H1 (cell line): ENCODE measurements at regions not wholly inside any gene's neighbourhood (a gene's known extent, or its start where the extent isn't known, plus 50 kb on each side); places are given as distances from the start of the nearest gene placed in this dataset.

ENCODE experiments used
- BACH1 ChIP-seq: IDR thresholded peaks from 2 replicates; pipeline ENCODE4 v1.6.1; 2012; ENCODE audit warnings: low read length, improper control_type of control experiment
- CTCF ChIP-seq, 3 experiments: IDR thresholded peaks; 1 replicate in 2 of 3; 2 replicates in 1 of 3; pipeline versions ENCODE4 v1.5.1 to v1.6.1; 2011; ENCODE audit warnings: low read length in 3 of 3, mild to moderate bottlenecking in 3 of 3, inconsistent platforms in 2 of 3, low read depth in 1 of 3, moderate library complexity in 1 of 3; ENCODE audit not compliant: insufficient read depth in 1 of 3; ENCODE audit errors: control extremely low read depth in 1 of 3
- PHF8 ChIP-seq: fragments of 200-600 bp; sonication (generic); conservative IDR thresholded peaks from 2 replicates; pipeline ENCODE4 v1.7.1; 2012; ENCODE audit warnings: low read depth, mild to moderate bottlenecking, inconsistent platforms, low read length, moderate library complexity
- POLR2A ChIP-seq, 2 experiments: IDR thresholded peaks; 1 replicate in 1 of 2; 2 replicates in 1 of 2; pipeline ENCODE4 v1.6.1; 2011; ENCODE audit warnings: low read depth in 2 of 2, low read length in 2 of 2, mild to moderate bottlenecking in 2 of 2; ENCODE audit errors: control extremely low read depth in 1 of 2
- POLR2AphosphoS5 ChIP-seq: IDR thresholded peaks from 2 replicates; pipeline ENCODE4 v1.6.1; 2011; ENCODE audit warnings: low read depth, low read length
- POU5F1 ChIP-seq: IDR thresholded peaks from 2 replicates; pipeline ENCODE4 v1.6.1; 2011; ENCODE audit warnings: low read depth, mild to moderate bottlenecking, low read length, moderate library complexity
- RFX5 ChIP-seq: IDR thresholded peaks from 2 replicates; pipeline ENCODE4 v1.6.1; 2011; ENCODE audit warnings: low read depth, low read length, improper control_type of control experiment, borderline replicate concordance

GRCh38 chr5:41598011-41598410 lies 87.6 kb upstream of the PLCXD3 start:
- TF ChIP-seq CTCF (IDR thresholded peaks at IDR 0.05; ENCODE audit: control extremely low read depth in 1 of 3, insufficient read depth in 1 of 3, low read depth in 1 of 3, low read length in 3 of 3) (no peak), BACH1 (no peak), POLR2A (IDR thresholded peaks at IDR 0.05; ENCODE audit: control extremely low read depth in 1 of 2, low read depth in 2 of 2, low read length in 2 of 2) (no peak), RFX5 (no peak), PHF8 (no peak), POLR2AphosphoS5 (no peak), POU5F1 (no peak)
